GM18873 (cell line): ENCODE measurements at regions not wholly inside any gene's neighbourhood (a gene's known extent, or its start where the extent isn't known, plus 50 kb on each side); places are given as distances from the start of the nearest gene placed in this dataset.

ENCODE experiments used
- ATAC-seq: cut with Tn5 transposase; IDR thresholded peaks from one replicate; pipeline ENCODE4 v1.9.1; 2021; ENCODE audit warnings: mild to moderate bottlenecking, moderate library complexity, moderate number of reproducible peaks; ENCODE audit not compliant: unreplicated experiment, low FRiP score

- no peak for ATAC-seq
These were observed 111.3 kb upstream of the SLC44A3 start for GRCh38 chr1:94708811-94709210.

GRCh38 chr1:94708299-94708685 lies 111.9 kb upstream of the SLC44A3 start:
- no peak for ATAC-seq

DNA sequence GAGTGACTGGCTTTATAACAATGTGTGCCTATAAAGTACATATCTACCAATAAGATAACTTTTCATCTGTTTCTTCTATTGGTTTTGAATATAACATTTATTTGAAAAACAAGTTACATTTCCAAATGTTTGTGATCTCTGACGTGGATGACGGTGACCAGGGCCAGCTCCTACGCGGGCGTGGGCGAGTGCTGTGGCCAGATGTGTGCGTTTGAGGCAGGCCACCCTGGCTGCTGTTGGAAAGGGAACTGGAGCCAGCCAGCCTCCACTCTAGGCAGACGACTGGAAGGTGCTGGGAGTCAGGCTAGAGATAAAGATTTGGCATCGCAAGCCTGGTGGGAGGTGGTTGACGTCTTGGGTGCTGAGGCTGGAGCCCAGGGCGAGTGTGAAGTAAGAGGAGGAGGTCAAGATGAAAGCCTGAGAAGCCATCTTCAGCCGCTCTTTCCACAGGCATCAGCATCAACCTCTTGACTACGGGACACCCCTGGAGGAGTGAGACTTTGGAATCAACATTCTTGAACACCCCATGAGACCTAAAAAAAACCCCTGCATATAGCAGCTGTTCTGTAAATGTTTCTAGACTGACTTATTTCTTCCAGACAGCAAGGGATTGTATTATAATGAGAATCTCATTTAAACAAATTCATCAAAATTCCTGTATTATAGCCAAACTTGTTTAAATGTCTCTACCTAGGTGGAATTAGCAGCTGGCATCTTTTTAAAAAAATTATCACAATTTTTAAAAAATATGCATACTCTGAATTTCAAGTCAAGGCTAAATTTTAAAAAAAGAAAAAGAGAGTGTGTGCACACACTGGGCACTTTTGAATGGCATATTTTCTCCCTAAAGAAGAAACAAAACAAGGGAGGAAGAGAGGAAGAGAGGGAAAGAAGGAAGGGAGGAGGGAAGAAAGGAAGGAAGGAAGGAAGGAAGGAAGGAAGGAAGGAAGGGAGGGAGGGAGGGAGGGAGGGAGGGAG lies 112.5 kb upstream of the SLC44A3 start:
- no peak for ATAC-seq

DNA sequence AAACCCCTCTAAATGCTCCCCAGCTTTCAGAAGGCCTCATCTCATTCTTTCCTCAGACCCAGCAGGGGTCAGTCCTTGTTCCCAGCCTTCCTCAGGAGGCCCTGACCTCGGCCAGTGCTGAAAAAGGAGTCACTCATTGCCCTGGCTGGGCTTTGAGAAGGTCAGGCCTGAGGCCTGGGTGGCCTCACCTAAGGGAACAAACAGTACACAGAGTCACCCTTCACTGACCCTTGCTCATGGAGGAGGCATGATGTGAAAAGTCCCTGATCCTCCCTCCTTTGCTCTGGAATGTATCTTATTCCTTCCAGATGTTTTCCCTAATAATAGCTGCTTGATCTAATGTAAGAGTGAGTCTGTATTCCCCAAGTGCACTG lies 117.7 kb upstream of the SLC44A3 start:
- no peak for ATAC-seq

- ATAC-seq = no peak
These were observed 118.2 kb upstream of the SLC44A3 start for GRCh38 chr1:94701796-94702441.

GRCh38 chr1:94698759-94699502 lies 121.2 kb upstream of the SLC44A3 start:
- no peak for ATAC-seq

GRCh38 chr1:94698356-94698755 lies 121.8 kb upstream of the SLC44A3 start:
- no peak for ATAC-seq

DNA sequence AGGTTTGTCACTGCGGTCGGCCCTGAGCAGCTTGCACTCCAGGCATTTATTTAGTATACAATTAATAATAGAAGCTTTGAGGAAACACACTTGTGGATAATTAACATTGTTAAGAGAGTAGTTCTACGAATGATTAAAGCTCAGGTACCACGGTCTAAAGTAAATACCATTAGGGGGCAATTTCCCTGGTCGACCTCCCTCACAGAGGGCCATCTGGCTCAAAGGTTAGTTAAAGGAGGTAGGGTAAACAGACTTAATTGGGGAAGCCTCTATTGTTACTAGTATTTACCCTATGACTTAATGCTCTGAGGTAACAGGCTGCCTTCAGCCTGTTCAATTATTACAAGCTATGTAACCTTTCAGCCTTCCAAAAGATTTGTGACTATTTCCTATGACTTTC lies 122.3 kb upstream of the SLC44A3 start:
- ATAC-seq = no peak

DNA sequence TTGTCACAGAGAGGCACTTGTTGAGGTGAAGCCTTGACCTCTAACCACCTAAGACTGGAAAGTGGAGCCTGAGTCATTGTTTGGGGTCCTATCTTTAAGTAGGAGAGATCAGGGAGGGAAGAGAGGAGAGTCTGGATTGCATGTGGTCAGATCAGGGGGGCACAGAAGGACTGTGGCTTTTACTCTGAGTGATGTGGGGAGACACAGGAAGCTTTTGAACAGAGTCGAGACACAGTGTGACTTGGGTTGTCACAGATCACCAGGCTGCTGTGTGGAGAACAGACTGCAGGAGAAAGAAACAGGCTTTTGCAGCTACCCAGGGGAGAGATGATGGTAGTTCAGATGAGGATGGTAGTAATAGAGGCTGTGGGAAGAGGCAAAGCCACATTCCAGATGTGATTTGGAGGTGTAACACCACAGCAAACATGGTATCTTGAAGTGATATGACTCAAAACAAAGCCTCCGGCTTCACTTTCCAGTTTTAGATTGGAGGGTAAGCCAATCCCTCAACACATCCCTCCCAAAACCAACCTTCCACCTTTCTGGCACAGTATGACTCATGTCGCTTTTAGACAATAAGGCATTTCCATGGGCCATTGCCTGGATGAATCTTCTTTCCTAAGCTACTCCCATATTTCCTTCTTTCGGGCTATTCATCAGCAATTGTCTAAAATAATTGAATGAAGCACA lies 125.8 kb upstream of the SLC44A3 start:
- ATAC-seq = no peak

- no peak for ATAC-seq
These were observed 126.7 kb upstream of the SLC44A3 start for GRCh38 chr1:94693435-94693834.

- no peak for ATAC-seq
These were observed 127.1 kb upstream of the SLC44A3 start for GRCh38 chr1:94693029-94693428.

- ATAC-seq = no peak
These were observed 131.5 kb upstream of the SLC44A3 start for GRCh38 chr1:94688646-94689045.

- no peak for ATAC-seq
These were observed 133.3 kb upstream of the SLC44A3 start for GRCh38 chr1:94686882-94687281.

DNA sequence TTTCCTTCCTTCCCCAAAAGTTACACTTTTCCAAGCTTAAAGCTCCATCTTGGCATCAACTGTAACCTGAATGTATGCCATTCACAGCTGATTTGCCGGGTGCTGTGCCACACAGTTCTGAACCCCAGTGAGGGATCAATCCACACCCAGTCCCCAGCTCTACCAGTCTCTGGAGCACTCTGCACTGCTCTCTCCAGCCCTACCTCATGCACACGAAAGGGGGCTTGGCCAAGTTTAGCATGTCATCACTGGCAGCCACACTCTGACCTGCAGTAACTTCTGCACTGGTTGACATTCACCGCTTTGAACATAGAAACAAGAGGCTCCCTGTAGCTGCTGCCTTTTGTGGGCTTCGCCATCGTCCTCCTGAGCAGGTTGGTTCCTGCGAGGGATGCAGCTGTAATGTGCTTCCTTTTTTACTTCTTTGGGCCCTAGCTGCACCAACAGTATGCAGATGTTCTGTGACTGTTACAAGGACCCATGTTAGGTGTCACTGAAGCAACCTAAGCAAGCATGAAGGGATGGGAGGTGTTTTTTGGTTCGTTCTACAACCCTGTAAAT lies 135.4 kb upstream of the SLC44A3 start:
- ATAC-seq = no peak

- ATAC-seq = no peak
These were observed 136.3 kb upstream of the SLC44A3 start for GRCh38 chr1:94683886-94684285.

- ATAC-seq = no peak
These were observed 138.4 kb upstream of the F3 start for GRCh38 chr1:94680039-94680377.

DNA sequence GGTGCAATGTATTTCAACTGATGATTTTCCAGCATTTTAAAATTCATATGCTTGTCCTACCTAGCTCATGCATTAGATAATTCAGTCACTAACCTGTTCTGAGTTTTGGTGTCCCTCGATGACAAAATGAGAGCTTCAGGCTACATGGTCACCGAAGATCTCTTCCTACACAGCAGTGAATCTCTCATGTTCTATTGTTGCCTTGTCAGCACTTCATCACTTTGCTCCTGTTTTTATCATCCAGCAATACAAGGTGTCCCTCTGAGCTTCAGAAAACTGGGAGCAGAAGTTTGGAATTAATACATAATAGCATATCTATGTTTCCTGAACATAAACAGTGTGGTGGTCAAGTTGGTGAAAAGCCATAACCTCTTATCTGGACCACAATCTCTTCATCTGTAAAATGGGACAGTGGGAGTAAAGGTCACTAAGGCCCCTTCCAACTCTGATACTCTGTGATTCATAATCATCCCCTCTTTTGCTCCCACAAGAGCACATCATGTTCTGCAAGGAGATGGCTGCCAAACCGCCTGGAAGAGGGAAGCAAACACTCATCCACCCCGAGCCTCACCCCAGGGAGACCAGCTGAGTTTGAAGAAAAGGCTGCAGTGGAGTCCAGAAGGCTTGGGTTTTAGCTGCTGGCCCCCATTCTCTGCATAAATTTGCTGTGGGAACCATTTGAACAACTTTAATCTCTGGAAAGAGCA lies 137.9 kb upstream of the F3 start:
- ATAC-seq = no peak

GRCh38 chr1:94678202-94678848 lies 136.8 kb upstream of the F3 start:
- ATAC-seq = no peak

DNA sequence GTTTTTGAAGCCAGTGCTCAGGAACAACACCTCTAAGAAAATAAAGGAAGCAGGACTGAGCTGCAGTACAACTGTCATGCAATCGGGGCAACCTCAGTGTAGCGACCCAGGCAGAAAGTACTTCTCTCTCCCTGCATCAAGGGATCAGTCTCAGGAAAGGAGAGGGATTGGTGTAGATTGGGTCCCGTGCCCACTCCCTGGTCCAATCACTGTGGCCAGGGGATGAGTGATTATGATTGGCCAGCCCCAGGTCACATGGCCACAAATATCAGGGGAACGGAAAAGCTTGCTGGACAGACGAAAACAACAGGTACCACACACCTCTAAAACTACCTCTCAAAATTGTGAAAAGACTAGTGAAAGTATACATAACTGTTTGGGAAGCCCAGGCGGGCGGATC lies 136.2 kb upstream of the F3 start:
- ATAC-seq = no peak
